K562 (cell line): ENCODE measurements at regions not wholly inside any gene's neighbourhood (a gene's known extent, or its start where the extent isn't known, plus 50 kb on each side); places are given as distances from the start of the nearest gene placed in this dataset.

Experiments
- ATAC-seq: fragments of 200-7000 bp; cut with Tn5 transposase; 3 replicates; pipeline ENCODE4 v1.9.1; 2020; ENCODE audit warnings: moderate library complexity
- BruUV-seq: library from RNA; stranded (reverse); fragments of 400-500 nt; replicated peaks from 2 replicates; lab custom pipeline; 2021; lab: Mats Ljungman, UMichigan
- CTCF ChIA-PET: fragments of 300-600 bp; formaldehyde crosslinking; extraction: SDS; loops from one replicate; lab custom pipeline; 2021; ENCODE audit warnings: low intra/inter-chr PET ratio; lab: Yijun Ruan, JAX
- POLR2A ChIA-PET: fragments of 300-600, 350-650 bp; sonication (Branson Sonifier 250); formaldehyde crosslinking; extraction: SDS; loops from one replicate; lab custom pipeline; 2021; ENCODE audit warnings: antibody characterized with exemption, inconsistent platforms; lab: Yijun Ruan, JAX
- DNase-seq, 4 experiments: peaks; one replicate each; pipeline versions ENCODE4 v3.0.0 to v3.0.0-alpha.2; 2011 to 2018; ENCODE audit warnings: low spot score in 3 of 4, mixed read lengths in 3 of 4; ENCODE audit errors: extremely low read depth in 1 of 4
- FAIRE-seq: peaks from 2 replicates; lab custom pipeline; 2011; peaks lifted over from hg19 to GRCh38; lab: Jason Lieb, UNC
- H2AFZ ChIP-seq: 2 replicates; pipeline ENCODE4 v1.6.0; 2011; ENCODE audit warnings: low read depth, low read length, control low read depth, inconsistent platforms
- H3K27ac ChIP-seq: fragments of 200-600 bp; 3 replicates; pipeline ENCODE4 v1.8.0; 2011; ENCODE audit warnings: low read depth, mild to moderate bottlenecking, control low read depth, inconsistent platforms, low read length, moderate library complexity, mixed read lengths; ENCODE audit errors: extremely low read depth
- H3K27me3 ChIP-seq, 2 experiments: fragments of 300-600 bp in 1 of 2; 2 replicates in 1 of 2; 3 replicates in 1 of 2; pipeline versions ENCODE4 v1.6.0 to v1.8.0; 2011; ENCODE audit warnings: inconsistent platforms in 2 of 2, low read length in 2 of 2, mild to moderate bottlenecking in 1 of 2, mixed read lengths in 1 of 2, moderate library complexity in 1 of 2; ENCODE audit not compliant: control insufficient read depth in 2 of 2, insufficient read depth in 2 of 2
- H3K36me3 ChIP-seq: fragments of 300-600 bp; 3 replicates; pipeline ENCODE4 v1.8.0; 2011; ENCODE audit warnings: mild to moderate bottlenecking, low read length, inconsistent platforms; ENCODE audit not compliant: control insufficient read depth, insufficient read depth
- H3K4me1 ChIP-seq, 2 experiments: fragments of 200-600 bp in 1 of 2; replicated peaks in 1 of 2; 2 replicates in 1 of 2; 3 replicates in 1 of 2; pipeline versions ENCODE4 v1.5.1 to v1.8.0; 2011; ENCODE audit warnings: inconsistent platforms in 2 of 2, low read length in 2 of 2, mild to moderate bottlenecking in 1 of 2, mixed read lengths in 1 of 2, moderate library complexity in 1 of 2; ENCODE audit not compliant: control insufficient read depth in 2 of 2, insufficient read depth in 2 of 2
- H3K4me2 ChIP-seq: 2 replicates; pipeline ENCODE4 v1.6.1; 2011; ENCODE audit warnings: low read length, control low read depth, inconsistent platforms, mixed read lengths; ENCODE audit not compliant: insufficient read depth
- H3K4me3 ChIP-seq: fragments of 200-600 bp; sonication (generic), shearing (Covaris generic); 2 replicates; pipeline ENCODE4 v1.5.1; 2016; ENCODE audit warnings: control low read depth, inconsistent platforms
- H3K79me2 ChIP-seq: fragments of 200-600 bp; 3 replicates; pipeline ENCODE4 v1.8.0; 2011; ENCODE audit warnings: low read length, inconsistent platforms; ENCODE audit not compliant: control insufficient read depth, insufficient read depth
- H3K9ac ChIP-seq, 2 experiments: 2 replicates each; pipeline versions ENCODE4 v1.6.0 to v1.6.1; 2011; ENCODE audit warnings: low read depth in 2 of 2, low read length in 2 of 2, control low read depth in 1 of 2, inconsistent platforms in 1 of 2, mild to moderate bottlenecking in 1 of 2, mixed read lengths in 1 of 2; ENCODE audit not compliant: insufficient read depth in 1 of 2
- H3K9me1 ChIP-seq: one replicate; pipeline ENCODE4 v1.6.0; 2011; ENCODE audit warnings: inconsistent platforms, mild to moderate bottlenecking, low read length, moderate library complexity; ENCODE audit not compliant: control insufficient read depth, insufficient read depth
- H3K9me3 ChIP-seq: replicated peaks from 2 replicates; pipeline ENCODE4 v1.5.1; 2011; ENCODE audit warnings: low read depth, low read length, inconsistent platforms; ENCODE audit not compliant: control insufficient read depth, insufficient read depth
- H4K20me1 ChIP-seq: replicated peaks from 2 replicates; pipeline ENCODE4 v1.6.1; 2011; ENCODE audit warnings: low read length, inconsistent platforms, mixed read lengths; ENCODE audit not compliant: control insufficient read depth, insufficient read depth
- ATF7 ChIP-seq: fragments of 450-650 bp; IDR thresholded peaks from 2 replicates; pipeline ENCODE4 v1.7.1; 2014; ENCODE audit warnings: mild to moderate bottlenecking, moderate library complexity
- EWSR1 ChIP-seq: fragments of 450-650 bp; IDR thresholded peaks from 2 replicates; pipeline ENCODE4 v1.6.1; 2018; ENCODE audit warnings: borderline replicate concordance, mild to moderate bottlenecking, low read depth, moderate library complexity; ENCODE audit not compliant: partially characterized antibody
- FOXA3 ChIP-seq, 2 experiments: fragments of 450-650 bp in 1 of 2; sonication (generic) in 1 of 2; formaldehyde crosslinking; IDR thresholded peaks in 1 of 2; conservative IDR thresholded peaks in 1 of 2; 2 replicates each; pipeline versions ENCODE4 v1.4.0 to v1.8.0; 2020 to 2022; ENCODE audit warnings: mild to moderate bottlenecking in 2 of 2, missing genetic modification reagents in 1 of 2
- KAT2B ChIP-seq: IDR thresholded peaks from one replicate; pipeline ENCODE4 v1.6.1; 2012; ENCODE audit warnings: low read depth, mild to moderate bottlenecking, control low read depth, inconsistent platforms, low read length, moderate library complexity
- KLF13 ChIP-seq: fragments of 450-650 bp; IDR thresholded peaks from 2 replicates; pipeline ENCODE4 v1.6.1; 2016; ENCODE audit warnings: missing genetic modification characterization, low read depth, mild to moderate bottlenecking, missing compliant biosample characterization, moderate library complexity, borderline replicate concordance
- RB1 ChIP-seq: fragments of 450-650 bp; IDR thresholded peaks from 2 replicates; pipeline ENCODE4 v1.6.1; 2017; ENCODE audit warnings: low read depth, mild to moderate bottlenecking
- RBM25 ChIP-seq: fragments of 200-400 bp; formaldehyde crosslinking; IDR thresholded peaks from 2 replicates; pipeline ENCODE4 v1.6.1; 2018; ENCODE audit warnings: low read length, low read depth, moderate library complexity; ENCODE audit not compliant: severe bottlenecking
- SOX6 ChIP-seq: fragments of 450-650 bp; IDR thresholded peaks from 2 replicates; pipeline ENCODE4 v1.6.1; 2014; ENCODE audit warnings: mild to moderate bottlenecking
- ZNF311 ChIP-seq: fragments of 250-450 bp; sonication (Bioruptor Pico); IDR thresholded peaks from 2 replicates; pipeline ENCODE4 v1.4.0; 2020; ENCODE audit warnings: mild to moderate bottlenecking, moderate library complexity
- WGBS: fragments of 100-300 bp; shearing (Covaris generic); methylation state at CpG from one replicate; pipeline ENCODE4 v1.1.6; 2016; ENCODE audit warnings: low coverage, mixed read lengths; ENCODE audit not compliant: insufficient coverage; ENCODE audit errors: missing lambda C conversion rate; 5-methylcytosine and 5-hydroxymethylcytosine counted together
- in situ Hi-C: fragments of 300-500 bp; cut with MboI; formaldehyde crosslinking; loops from 4 replicates; pipeline ENCODE4 v1.15.0; 2018; ENCODE audit warnings: inconsistent platforms, mixed read lengths
- intact Hi-C: fragments of 100-400 bp; cut with micrococcal nuclease; formaldehyde crosslinking; loops from 2 replicates; pipeline ENCODE4 v1.14.2; 2022
- TF ChIP-seq, protein P1 (sequence below): fragments of 250-450 bp; sonication (Bioruptor Pico); IDR thresholded peaks from 2 replicates; pipeline ENCODE4 v1.5.0; 2021
- TF ChIP-seq, protein P2 (sequence below), 2 experiments: fragments of 450-650 bp; conservative IDR thresholded peaks; 2 replicates each; pipeline ENCODE4 v1.6.1; 2017; ENCODE audit warnings: mild to moderate bottlenecking in 2 of 2, moderate library complexity in 2 of 2

- H3K4me3 ChIP-seq, result no peak overlapping the region
- no peak overlapping the region for H3K4me2 ChIP-seq
- no TSS peak for BruUV-seq
- H4K20me1 ChIP-seq, result no peaks in the 10 kb centered on the region
- 0 out of 5 replicates have a peak, but pooled peaks cover 0 to 4% of the 10 kb centered on the region in 2 experiments for H3K4me1 ChIP-seq
- H3K27me3 ChIP-seq, result peaks cover 52 to 60% of the 10 kb centered on the region in 2 experiments
- in situ Hi-C loops (no loop called here), intact Hi-C loops (no loop called here)
- no peak overlapping the region for H2AFZ ChIP-seq
- no peak for FAIRE-seq
- H3K27ac ChIP-seq, result no peak overlapping the region
- ChIA-PET POLR2A (no interaction called here), CTCF (no interaction called here)
- H3K79me2 ChIP-seq, result no peaks in the 10 kb centered on the region
- no peaks in the 10 kb centered on the region for H3K9me1 ChIP-seq
- WGBS, result 0% methylated on average over 8 of the region's 8 CpGs
- TF ChIP-seq RB1 (no peak), SOX6 (no peak), FOXA3 (CRISPR knock-in tag; conservative IDR thresholded peaks at IDR 0.05 in 1 of 2, IDR thresholded peaks at IDR 0.05 in 1 of 2) (no peak), ZNF311 (no peak), KLF13 (no peak), EWSR1 (no peak), KAT2B (no peak), ATF7 (no peak), RBM25 (no peak)
- TF ChIP-seq, protein P1, sequence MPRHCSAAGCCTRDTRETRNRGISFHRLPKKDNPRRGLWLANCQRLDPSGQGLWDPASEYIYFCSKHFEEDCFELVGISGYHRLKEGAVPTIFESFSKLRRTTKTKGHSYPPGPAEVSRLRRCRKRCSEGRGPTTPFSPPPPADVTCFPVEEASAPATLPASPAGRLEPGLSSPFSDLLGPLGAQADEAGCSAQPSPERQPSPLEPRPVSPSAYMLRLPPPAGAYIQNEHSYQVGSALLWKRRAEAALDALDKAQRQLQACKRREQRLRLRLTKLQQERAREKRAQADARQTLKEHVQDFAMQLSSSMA (CRISPR knock-in tag), result no peak
- TF ChIP-seq, protein P2, sequence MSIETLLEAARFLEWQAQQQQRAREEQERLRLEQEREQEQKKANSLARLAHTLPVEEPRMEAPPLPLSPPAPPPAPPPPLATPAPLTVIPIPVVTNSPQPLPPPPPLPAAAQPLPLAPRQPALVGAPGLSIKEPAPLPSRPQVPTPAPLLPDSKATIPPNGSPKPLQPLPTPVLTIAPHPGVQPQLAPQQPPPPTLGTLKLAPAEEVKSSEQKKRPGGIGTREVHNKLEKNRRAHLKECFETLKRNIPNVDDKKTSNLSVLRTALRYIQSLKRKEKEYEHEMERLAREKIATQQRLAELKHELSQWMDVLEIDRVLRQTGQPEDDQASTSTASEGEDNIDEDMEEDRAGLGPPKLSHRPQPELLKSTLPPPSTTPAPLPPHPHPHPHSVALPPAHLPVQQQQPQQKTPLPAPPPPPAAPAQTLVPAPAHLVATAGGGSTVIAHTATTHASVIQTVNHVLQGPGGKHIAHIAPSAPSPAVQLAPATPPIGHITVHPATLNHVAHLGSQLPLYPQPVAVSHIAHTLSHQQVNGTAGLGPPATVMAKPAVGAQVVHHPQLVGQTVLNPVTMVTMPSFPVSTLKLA (conservative IDR thresholded peaks at IDR 0.05), result no peak
- no peak overlapping the region for H3K9ac ChIP-seq
- ATAC-seq, result no peak
- no peaks in the 10 kb centered on the region for H3K9me3 ChIP-seq
- no peaks in the 10 kb centered on the region for H3K36me3 ChIP-seq
- no peak for DNase-seq
These were observed 149.7 kb downstream of the VAPA start for GRCh38 chr18:10063489-10063888.
